GM23338 (cell line): ENCODE measurements at regions not wholly inside any gene's neighbourhood (a gene's known extent, or its start where the extent isn't known, plus 50 kb on each side); places are given as distances from the start of the nearest gene placed in this dataset.

Source experiments
- CREB1 ChIP-seq: fragments of 250-450 bp; sonication (Bioruptor Pico); IDR thresholded peaks from 2 replicates; pipeline ENCODE4 v1.5.0; 2020; ENCODE audit warnings: low read depth, mild to moderate bottlenecking, moderate library complexity
- CTCF ChIP-seq, 2 experiments: fragments of 200-600 bp in 1 of 2; sonication (generic) in 1 of 2; conservative IDR thresholded peaks; 2 replicates each; pipeline versions ENCODE4 v1.5.1 to v1.6.1; 2016 to 2017; ENCODE audit warnings: antibody characterized with exemption in 2 of 2, low read depth in 2 of 2, mild to moderate bottlenecking in 2 of 2, moderate library complexity in 1 of 2
- EZH2 ChIP-seq: fragments of 200-600 bp; sonication (generic); IDR thresholded peaks from one replicate; pipeline ENCODE4 v1.8.0; 2017; ENCODE audit warnings: antibody characterized with exemption, mild to moderate bottlenecking, low read depth; ENCODE audit not compliant: unreplicated experiment
- EZH2phosphoT487 ChIP-seq: fragments of 200-600 bp; sonication (generic); IDR thresholded peaks from one replicate; pipeline ENCODE4 v1.8.1; 2018; ENCODE audit warnings: antibody characterized with exemption; ENCODE audit not compliant: unreplicated experiment
- POLR2AphosphoS5 ChIP-seq: IDR thresholded peaks from 2 replicates; pipeline ENCODE4 v1.6.1; 2016; ENCODE audit warnings: antibody characterized with exemption, low read depth
- ZNF114 ChIP-seq: fragments of 250-450 bp; sonication (Bioruptor Pico); IDR thresholded peaks from 2 replicates; pipeline ENCODE4 v1.5.0; 2020; ENCODE audit warnings: mild to moderate bottlenecking, moderate library complexity
- TF ChIP-seq, protein P1 (sequence below): IDR thresholded peaks from one replicate; pipeline ENCODE4 v1.6.1; 2018; ENCODE audit warnings: antibody characterized with exemption; ENCODE audit not compliant: unreplicated experiment

DNA sequence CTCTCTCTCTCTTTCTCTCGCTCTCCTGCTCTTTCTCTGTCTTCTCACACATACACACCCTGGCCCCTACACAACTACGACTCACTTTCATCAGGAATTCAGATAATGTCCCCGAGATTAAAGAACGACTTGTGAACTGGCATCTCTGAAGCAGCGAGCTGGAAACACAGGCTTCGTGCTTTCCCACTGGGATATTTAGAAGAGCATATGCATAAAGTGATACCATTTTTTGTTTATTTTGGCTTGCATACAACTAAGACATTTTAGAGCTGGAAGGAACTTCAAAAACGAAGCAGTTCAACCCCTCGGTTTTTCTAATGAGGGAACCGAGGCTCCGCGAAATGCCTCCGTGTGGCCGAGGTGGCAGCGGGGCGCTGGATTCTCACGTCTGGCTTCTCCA is 88.6 kb downstream of the ZBTB18 start:
- TF ChIP-seq, protein P1, sequence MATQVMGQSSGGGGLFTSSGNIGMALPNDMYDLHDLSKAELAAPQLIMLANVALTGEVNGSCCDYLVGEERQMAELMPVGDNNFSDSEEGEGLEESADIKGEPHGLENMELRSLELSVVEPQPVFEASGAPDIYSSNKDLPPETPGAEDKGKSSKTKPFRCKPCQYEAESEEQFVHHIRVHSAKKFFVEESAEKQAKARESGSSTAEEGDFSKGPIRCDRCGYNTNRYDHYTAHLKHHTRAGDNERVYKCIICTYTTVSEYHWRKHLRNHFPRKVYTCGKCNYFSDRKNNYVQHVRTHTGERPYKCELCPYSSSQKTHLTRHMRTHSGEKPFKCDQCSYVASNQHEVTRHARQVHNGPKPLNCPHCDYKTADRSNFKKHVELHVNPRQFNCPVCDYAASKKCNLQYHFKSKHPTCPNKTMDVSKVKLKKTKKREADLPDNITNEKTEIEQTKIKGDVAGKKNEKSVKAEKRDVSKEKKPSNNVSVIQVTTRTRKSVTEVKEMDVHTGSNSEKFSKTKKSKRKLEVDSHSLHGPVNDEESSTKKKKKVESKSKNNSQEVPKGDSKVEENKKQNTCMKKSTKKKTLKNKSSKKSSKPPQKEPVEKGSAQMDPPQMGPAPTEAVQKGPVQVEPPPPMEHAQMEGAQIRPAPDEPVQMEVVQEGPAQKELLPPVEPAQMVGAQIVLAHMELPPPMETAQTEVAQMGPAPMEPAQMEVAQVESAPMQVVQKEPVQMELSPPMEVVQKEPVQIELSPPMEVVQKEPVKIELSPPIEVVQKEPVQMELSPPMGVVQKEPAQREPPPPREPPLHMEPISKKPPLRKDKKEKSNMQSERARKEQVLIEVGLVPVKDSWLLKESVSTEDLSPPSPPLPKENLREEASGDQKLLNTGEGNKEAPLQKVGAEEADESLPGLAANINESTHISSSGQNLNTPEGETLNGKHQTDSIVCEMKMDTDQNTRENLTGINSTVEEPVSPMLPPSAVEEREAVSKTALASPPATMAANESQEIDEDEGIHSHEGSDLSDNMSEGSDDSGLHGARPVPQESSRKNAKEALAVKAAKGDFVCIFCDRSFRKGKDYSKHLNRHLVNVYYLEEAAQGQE = no peak
- TF ChIP-seq CTCF (conservative IDR thresholded peaks at IDR 0.05; ENCODE audit: low read depth in 2 of 2) (no peak), EZH2 (no peak), CREB1 (CRISPR knock-in tag) (no peak), POLR2AphosphoS5 (no peak), EZH2phosphoT487 (no peak), ZNF114 (CRISPR knock-in tag) (no peak)
